GM18907 (cell line): ENCODE measurements at regions not wholly inside any gene's neighbourhood (a gene's known extent, or its start where the extent isn't known, plus 50 kb on each side); places are given as distances from the start of the nearest gene placed in this dataset.
"Not testable (repeated sequence)": the region's sequence is repeated elsewhere in the genome, so short reads cannot be mapped to it uniquely, and the experiment has no call there.

Source experiments
- ATAC-seq: cut with Tn5 transposase; IDR thresholded peaks from one replicate; pipeline ENCODE4 v1.9.1; 2021; ENCODE audit warnings: mild to moderate bottlenecking, moderate library complexity; ENCODE audit not compliant: unreplicated experiment

GRCh38 chr15:84409357-84409756 lies 173.8 kb downstream of the GOLGA6L4 start:
- ATAC-seq: not testable (repeated sequence)

- not testable (repeated sequence) for ATAC-seq
Observed at GRCh38 chr15:84421513-84422181, 179.2 kb upstream of the ZSCAN2 start.

GRCh38 chr15:84425327-84425726 lies 175.5 kb upstream of the ZSCAN2 start:
- ATAC-seq: not testable (repeated sequence)

- not testable (repeated sequence) for ATAC-seq
Observed at GRCh38 chr15:84473305-84473877, 127.4 kb upstream of the ZSCAN2 start.

GRCh38 chr15:84476364-84477033 lies 124.3 kb upstream of the ZSCAN2 start:
- not testable (repeated sequence) for ATAC-seq

- ATAC-seq: peak; percentile 90
Observed at GRCh38 chr15:84477550-84477949, 123.3 kb upstream of the ZSCAN2 start.

- ATAC-seq: not testable (repeated sequence)
Observed at GRCh38 chr15:84480174-84480681, 120.6 kb upstream of the ZSCAN2 start.

GRCh38 chr15:84483859-84484258 lies 117.0 kb upstream of the ZSCAN2 start:
- not testable (repeated sequence) for ATAC-seq

GRCh38 chr15:84500165-84500889 lies 100.5 kb upstream of the ZSCAN2 start:
- not testable (repeated sequence) for ATAC-seq

GRCh38 chr15:84503101-84503500 lies 97.7 kb upstream of the ZSCAN2 start:
- ATAC-seq: not testable (repeated sequence)

- ATAC-seq: not testable (repeated sequence)
Observed at GRCh38 chr15:84505552-84505951, 95.3 kb upstream of the ZSCAN2 start.

GRCh38 chr15:84512324-84512723 lies 88.5 kb upstream of the ZSCAN2 start:
- not testable (repeated sequence) for ATAC-seq

- ATAC-seq: not testable (repeated sequence)
Observed at GRCh38 chr15:84516773-84517172, 84.0 kb upstream of the ZSCAN2 start.

GRCh38 chr15:84525491-84526344 lies 75.1 kb upstream of the ZSCAN2 start:
- not testable (repeated sequence) for ATAC-seq

GRCh38 chr15:84530751-84531150 lies 70.1 kb upstream of the ZSCAN2 start:
- not testable (repeated sequence) for ATAC-seq

GRCh38 chr15:84531223-84531622 lies 69.6 kb upstream of the ZSCAN2 start:
- ATAC-seq: not testable (repeated sequence)

- ATAC-seq: not testable (repeated sequence)
Observed at GRCh38 chr15:84531709-84532367, 69.0 kb upstream of the ZSCAN2 start.

- not testable (repeated sequence) for ATAC-seq
Observed at GRCh38 chr15:84533705-84534104, 67.1 kb upstream of the ZSCAN2 start.

- ATAC-seq: not testable (repeated sequence)
Observed at GRCh38 chr15:84534561-84535235, 66.1 kb upstream of the ZSCAN2 start.
